HG03571 (cell line): ENCODE measurements at regions not wholly inside any gene's neighbourhood (a gene's known extent, or its start where the extent isn't known, plus 50 kb on each side); places are given as distances from the start of the nearest gene placed in this dataset.

ENCODE experiments used
- ATAC-seq: cut with Tn5 transposase; IDR thresholded peaks from one replicate; pipeline ENCODE4 v1.9.1; 2021; ENCODE audit not compliant: unreplicated experiment

GRCh38 chr6:41404182-41404845 lies 68.9 kb downstream of the NCR2 start:
- no peak for ATAC-seq

DNA sequence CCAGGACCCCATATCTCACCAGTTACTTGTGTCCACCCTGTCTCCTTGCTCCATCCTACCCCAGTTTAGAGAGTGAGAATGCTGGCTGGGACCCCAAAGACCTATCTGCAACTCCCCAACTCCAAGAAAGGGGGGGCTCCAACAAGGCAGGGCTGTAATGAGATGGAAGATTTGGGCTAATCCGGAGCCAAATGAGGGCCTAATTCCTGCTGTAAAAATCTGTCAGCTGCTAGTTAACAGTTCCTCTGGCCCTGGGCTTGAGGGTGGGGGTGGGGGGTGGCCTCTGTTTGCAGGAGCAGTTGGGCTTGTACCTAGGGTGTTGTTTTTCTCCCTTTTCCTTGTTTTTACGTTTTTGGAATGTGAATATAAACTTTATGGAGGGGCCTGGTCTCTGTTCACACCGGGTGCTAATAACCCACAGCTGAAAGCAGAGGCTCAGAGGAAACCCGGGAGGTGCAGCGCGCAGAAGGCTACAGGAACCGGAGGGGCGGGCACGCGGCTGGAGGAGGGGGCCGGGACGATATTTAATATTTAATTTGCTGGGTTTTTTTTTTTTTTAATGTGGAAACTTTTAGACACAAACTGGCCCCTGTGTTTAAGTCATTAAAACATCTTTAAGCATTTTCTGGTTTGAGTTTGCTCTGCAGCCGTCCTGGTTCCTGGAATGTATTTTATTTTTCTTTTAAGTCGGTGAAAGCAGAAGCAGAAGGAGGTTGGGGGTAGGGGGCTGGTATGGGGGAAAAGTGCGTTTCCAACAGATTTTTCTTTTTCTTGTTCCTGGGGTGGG lies 70.7 kb downstream of the NCR2 start:
- no peak for ATAC-seq

DNA sequence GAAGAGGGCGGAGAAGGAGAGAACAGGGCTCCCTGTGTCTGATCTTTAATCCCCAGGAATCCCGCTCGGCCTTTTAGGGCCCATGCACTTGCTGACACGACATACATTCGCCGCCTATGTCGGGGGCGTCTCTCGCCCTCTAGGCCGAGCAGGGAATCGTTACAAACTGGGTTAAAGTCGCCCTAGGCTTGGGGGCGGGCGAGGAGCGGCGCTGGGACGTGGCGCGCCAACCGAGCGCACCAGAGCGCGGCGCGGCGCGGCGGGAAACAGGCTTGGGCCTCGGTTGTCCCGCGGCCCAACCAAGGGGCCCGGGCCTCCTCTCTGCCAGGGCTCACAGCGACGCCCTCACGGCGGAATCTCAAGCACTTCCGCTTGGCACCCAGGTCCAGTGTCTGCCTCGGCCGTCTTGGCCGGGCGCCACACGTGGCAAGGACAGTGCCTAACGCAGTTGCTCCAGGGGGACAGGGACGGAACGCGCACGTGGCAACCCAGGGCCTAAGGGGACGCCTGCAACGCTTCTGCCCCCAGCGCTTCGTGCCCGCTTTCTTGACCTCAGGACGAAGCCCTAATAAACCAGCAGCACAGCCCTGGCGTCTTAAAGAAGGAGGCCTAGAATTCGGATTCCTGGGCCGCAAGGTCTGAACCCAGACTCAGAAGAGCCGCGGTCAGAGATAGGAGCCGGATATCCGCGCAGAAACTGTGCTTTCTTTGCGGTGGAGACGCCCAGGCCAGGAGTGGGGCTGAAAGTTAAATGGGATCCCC lies 71.5 kb downstream of the NCR2 start:
- ATAC-seq = no peak

- no peak for ATAC-seq
Observed at GRCh38 chr6:41408576-41408975, 73.2 kb downstream of the NCR2 start.

DNA sequence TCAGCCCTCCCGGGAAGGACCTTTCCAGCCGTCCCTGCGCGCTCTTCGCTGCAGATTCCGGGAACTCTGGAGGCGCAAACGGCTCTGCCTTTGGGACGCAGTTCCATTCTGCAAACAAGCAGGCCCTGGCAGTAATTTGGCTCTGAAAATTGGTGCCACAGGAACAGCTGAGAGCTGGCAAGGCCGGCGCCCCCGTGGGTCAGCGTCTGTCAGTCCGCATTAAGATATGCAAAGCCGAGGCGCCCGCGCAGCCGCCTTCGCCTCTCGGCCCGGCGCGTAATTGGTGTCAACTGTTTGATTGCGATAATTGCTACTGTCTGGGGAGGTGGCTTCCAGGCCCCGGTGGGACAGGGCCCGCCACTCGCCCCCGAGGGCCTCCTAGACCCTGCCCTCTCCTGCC lies 73.6 kb downstream of the NCR2 start:
- no peak for ATAC-seq

DNA sequence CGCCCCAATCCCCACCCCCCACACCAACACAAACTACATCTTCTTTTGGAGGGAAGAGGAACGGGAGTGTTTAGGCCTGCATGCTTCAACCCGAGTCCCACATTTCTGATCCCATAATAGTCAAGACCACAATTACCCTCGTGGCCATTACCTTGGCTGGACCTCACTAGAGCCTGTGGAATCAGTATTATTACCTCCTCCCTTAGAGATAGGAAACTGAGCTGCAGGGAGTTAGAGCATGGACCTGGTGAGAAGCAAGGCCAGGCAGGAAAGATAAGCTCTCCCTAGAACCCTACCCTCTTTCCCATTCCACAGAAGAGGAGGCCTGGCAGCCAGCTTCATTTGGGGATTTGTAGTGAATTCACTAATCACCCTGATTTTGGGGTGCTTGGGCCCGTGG lies 74.1 kb downstream of the NCR2 start:
- no peak for ATAC-seq

DNA sequence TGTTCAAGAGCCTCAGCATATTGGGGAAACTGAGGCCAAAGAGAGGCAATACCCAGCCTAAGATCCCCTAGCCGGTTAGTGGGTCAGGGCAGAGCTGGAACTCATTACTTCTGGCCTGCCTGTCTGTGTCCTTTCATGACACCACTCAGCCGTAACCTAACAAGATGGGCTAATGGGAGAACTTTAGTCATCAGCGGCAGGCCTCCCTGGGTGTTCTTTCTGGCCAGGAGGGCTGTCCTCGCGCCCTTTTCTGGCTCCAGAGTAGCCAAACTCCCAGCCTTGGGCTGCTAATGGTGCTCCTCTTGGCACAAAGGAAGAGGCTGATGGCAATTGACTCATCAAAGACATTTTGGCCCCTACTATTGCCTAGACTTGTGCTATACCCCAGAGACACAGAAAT lies 76.6 kb downstream of the NCR2 start:
- no peak for ATAC-seq

DNA sequence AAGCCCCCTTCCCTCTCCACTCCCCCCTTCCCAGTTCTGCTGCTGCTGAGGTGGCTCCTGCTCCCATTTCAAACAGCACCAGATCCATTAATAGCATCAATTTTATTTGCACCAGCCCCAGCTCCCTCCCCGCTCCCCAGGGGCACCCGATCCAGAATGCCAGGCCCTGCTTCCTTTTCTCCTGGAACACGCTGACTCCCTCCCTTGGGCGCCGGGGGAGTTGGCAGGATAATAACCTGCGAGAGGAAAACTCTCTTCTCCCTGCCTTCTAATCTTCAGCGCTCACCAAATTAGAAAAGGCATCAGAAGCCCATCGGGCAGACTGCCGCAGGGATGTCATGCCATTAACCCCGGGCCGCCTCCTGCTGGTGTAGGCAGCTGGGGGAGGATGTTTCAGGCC lies 77.8 kb downstream of the NCR2 start:
- no peak for ATAC-seq

DNA sequence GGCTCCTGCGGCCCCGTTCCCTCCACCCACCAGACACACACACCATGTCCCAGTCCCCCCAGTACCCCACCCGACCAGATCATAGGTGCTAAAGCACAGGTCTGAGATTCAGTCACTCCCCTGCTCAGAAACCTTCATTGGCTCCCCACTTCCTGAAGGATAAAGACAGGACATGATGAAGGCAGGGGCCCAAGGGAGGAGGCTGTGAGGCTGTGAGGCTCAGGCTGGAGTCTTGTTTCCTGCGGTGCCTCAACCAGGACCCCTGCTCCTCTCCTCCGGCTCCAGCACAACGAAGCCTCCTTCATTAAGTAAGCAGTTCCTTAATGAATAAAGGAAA lies 81.1 kb downstream of the NCR2 start:
- no peak for ATAC-seq

GRCh38 chr6:41418741-41419140 lies 83.3 kb downstream of the NCR2 start:
- no peak for ATAC-seq

- ATAC-seq = no peak
Observed at GRCh38 chr6:41419385-41419784, 84.0 kb downstream of the NCR2 start.

- ATAC-seq = no peak
Observed at GRCh38 chr6:41420186-41420585, 84.8 kb downstream of the NCR2 start.

- ATAC-seq = no peak
Observed at GRCh38 chr6:41422161-41422560, 86.8 kb downstream of the NCR2 start.

GRCh38 chr6:41423002-41423401 lies 87.6 kb downstream of the NCR2 start:
- no peak for ATAC-seq

DNA sequence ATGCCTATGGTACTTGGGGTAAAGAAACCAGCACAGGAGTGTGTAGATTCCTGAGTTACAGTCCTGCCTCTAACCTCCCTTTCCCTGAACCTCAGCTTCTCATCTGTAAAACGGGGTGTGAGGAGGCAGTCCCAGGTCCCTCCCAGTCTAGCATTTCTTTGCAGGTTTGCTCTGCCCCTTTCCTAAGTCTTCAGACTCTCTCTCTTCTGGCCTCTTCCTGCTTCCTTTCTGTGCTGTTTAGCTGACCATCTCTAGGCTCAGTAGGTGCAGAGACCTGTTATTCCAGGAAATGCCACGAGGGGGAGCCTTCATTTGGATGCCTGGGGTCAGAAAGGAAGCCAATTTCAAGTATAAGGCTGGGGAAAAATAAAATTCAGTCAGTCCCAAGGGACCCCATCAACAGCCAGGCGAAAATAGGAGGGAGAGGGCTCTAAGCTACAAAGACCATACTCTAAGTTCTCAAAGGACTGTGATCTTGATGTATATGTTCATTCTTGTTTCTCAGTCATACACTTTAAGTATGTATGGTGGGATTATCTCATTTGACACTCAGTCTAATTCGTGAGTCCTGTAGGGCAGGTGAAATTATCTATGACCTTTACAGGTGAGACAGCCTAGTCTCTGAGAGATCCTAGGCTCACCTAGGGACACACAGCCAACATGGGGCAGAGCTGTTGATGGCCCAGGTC lies 89.1 kb downstream of the NCR2 start:
- no peak for ATAC-seq

DNA sequence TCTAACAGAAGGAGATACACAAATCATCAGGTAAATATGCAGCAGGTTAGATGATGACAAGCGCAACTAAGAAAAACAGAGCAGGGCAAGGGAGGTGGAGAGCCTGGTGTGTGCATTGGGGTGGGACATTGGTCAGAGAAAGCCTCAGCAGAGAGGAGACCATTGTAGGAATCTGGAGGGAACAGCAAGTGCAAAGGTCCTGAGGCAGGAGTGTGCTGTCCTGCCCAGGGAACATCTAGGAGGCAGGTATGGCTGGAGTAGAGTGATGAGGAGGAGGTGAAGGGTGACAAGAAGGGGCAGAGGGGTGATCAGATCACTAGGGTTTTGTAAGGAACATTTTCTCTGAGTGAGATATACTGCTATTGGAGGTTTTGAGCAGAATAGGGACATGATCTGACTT lies 90.1 kb downstream of the NCR2 start:
- ATAC-seq = no peak

GRCh38 chr6:41426438-41426851 lies 91.0 kb downstream of the NCR2 start:
- no peak for ATAC-seq

DNA sequence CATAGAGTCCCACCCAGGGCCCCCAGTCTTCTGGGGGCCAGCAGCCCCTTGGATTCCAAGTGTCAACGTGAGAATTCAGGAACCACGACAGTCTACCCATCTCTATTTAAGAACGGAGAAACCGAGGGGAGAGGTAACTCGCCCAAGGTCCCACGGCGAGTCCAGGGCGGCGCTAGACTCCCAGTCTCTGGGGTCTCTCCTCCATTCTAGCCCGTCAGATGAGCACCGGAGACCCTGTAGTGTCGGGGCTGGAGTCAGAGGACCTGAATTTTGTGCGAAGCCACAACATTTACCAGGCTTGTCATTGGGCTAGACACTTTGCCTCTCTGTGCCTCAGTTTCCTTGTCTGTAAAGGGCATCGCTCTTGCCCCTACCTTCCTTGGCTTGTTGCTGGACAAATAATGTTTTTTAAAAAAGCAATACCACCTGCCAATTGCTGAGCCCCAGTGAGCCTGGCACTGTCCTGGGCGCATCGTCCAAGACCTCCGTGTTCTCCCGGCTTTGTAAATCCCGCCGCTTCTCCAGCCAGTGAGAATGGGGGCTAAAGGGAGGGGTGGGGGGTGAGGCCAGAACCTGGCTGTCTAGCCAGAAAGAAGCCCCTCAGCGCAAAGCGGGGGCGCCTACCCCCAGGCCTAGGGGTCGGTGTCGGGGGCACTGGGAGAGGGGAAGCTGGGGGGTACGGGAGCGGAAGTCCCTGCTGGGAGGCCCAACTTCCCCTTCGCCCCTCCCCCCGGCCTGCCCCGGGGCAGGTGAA lies 91.7 kb downstream of the NCR2 start:
- ATAC-seq = no peak

DNA sequence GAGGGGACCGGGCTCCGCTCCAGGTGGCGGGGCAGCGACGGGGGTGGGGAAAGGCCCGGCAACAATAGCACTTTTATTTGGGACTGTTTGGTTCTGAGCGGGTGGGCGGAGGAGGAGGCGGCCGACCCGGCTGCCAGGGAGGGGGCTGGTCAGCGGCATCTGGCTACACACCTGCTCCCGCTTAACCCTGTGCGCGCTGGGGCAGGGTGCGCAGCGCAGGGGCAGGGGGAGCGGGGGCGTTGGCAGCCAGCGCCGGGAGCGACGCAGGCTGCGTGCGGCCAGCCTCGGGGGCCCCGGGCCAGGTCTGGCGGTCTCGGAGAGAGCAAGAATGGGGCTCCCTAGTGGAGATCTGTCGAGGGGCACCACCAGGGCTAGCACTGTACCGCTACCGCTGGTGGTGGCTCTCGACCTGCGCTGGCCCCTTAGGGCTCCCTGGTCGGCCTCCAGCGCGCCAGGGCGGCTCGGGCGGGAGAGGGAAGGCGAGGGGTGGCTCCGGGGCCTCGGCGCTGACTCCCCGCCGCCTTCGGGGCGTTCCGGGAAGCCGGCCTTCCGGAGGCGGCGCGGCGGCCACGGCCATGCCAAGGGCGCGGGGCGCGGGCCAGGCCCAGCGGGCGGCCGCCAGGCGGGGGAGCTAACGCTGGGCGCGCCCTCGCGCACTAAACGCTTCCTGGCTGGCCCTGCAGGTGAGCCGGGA lies 92.4 kb downstream of the NCR2 start:
- no peak for ATAC-seq

- ATAC-seq = no peak
Observed at GRCh38 chr6:41428336-41428995, 93.1 kb downstream of the NCR2 start.
